K562 (cell line): ENCODE measurements at regions not wholly inside any gene's neighbourhood (a gene's known extent, or its start where the extent isn't known, plus 50 kb on each side); places are given as distances from the start of the nearest gene placed in this dataset.

Experiments used
- ATAC-seq: fragments of 200-7000 bp; cut with Tn5 transposase; 3 replicates; pipeline ENCODE4 v1.9.1; 2020; ENCODE audit warnings: moderate library complexity
- BruUV-seq: library from RNA; stranded (reverse); fragments of 400-500 nt; replicated peaks from 2 replicates; lab custom pipeline; 2021; lab: Mats Ljungman, UMichigan
- CTCF ChIA-PET: fragments of 300-600 bp; formaldehyde crosslinking; extraction: SDS; loops from one replicate; lab custom pipeline; 2021; ENCODE audit warnings: low intra/inter-chr PET ratio; lab: Yijun Ruan, JAX
- POLR2A ChIA-PET: fragments of 300-600, 350-650 bp; sonication (Branson Sonifier 250); formaldehyde crosslinking; extraction: SDS; loops from one replicate; lab custom pipeline; 2021; ENCODE audit warnings: antibody characterized with exemption, inconsistent platforms; lab: Yijun Ruan, JAX
- DNase-seq, 4 experiments: peaks; one replicate each; pipeline versions ENCODE4 v3.0.0 to v3.0.0-alpha.2; 2011 to 2018; ENCODE audit warnings: low spot score in 3 of 4, mixed read lengths in 3 of 4; ENCODE audit errors: extremely low read depth in 1 of 4
- FAIRE-seq: peaks from 2 replicates; lab custom pipeline; 2011; peaks lifted over from hg19 to GRCh38; lab: Jason Lieb, UNC
- H2AFZ ChIP-seq: 2 replicates; pipeline ENCODE4 v1.6.0; 2011; ENCODE audit warnings: low read depth, low read length, control low read depth, inconsistent platforms
- H3K27ac ChIP-seq: fragments of 200-600 bp; 3 replicates; pipeline ENCODE4 v1.8.0; 2011; ENCODE audit warnings: low read depth, mild to moderate bottlenecking, control low read depth, inconsistent platforms, low read length, moderate library complexity, mixed read lengths; ENCODE audit errors: extremely low read depth
- H3K27me3 ChIP-seq, 2 experiments: fragments of 300-600 bp in 1 of 2; 2 replicates in 1 of 2; 3 replicates in 1 of 2; pipeline versions ENCODE4 v1.6.0 to v1.8.0; 2011; ENCODE audit warnings: inconsistent platforms in 2 of 2, low read length in 2 of 2, mild to moderate bottlenecking in 1 of 2, mixed read lengths in 1 of 2, moderate library complexity in 1 of 2; ENCODE audit not compliant: control insufficient read depth in 2 of 2, insufficient read depth in 2 of 2
- H3K36me3 ChIP-seq: fragments of 300-600 bp; 3 replicates; pipeline ENCODE4 v1.8.0; 2011; ENCODE audit warnings: mild to moderate bottlenecking, low read length, inconsistent platforms; ENCODE audit not compliant: control insufficient read depth, insufficient read depth
- H3K4me1 ChIP-seq, 2 experiments: fragments of 200-600 bp in 1 of 2; replicated peaks in 1 of 2; 2 replicates in 1 of 2; 3 replicates in 1 of 2; pipeline versions ENCODE4 v1.5.1 to v1.8.0; 2011; ENCODE audit warnings: inconsistent platforms in 2 of 2, low read length in 2 of 2, mild to moderate bottlenecking in 1 of 2, mixed read lengths in 1 of 2, moderate library complexity in 1 of 2; ENCODE audit not compliant: control insufficient read depth in 2 of 2, insufficient read depth in 2 of 2
- H3K4me2 ChIP-seq: 2 replicates; pipeline ENCODE4 v1.6.1; 2011; ENCODE audit warnings: low read length, control low read depth, inconsistent platforms, mixed read lengths; ENCODE audit not compliant: insufficient read depth
- H3K4me3 ChIP-seq: fragments of 200-600 bp; sonication (generic), shearing (Covaris generic); 2 replicates; pipeline ENCODE4 v1.5.1; 2016; ENCODE audit warnings: control low read depth, inconsistent platforms
- H3K79me2 ChIP-seq: fragments of 200-600 bp; 3 replicates; pipeline ENCODE4 v1.8.0; 2011; ENCODE audit warnings: low read length, inconsistent platforms; ENCODE audit not compliant: control insufficient read depth, insufficient read depth
- H3K9ac ChIP-seq, 2 experiments: 2 replicates each; pipeline versions ENCODE4 v1.6.0 to v1.6.1; 2011; ENCODE audit warnings: low read depth in 2 of 2, low read length in 2 of 2, control low read depth in 1 of 2, inconsistent platforms in 1 of 2, mild to moderate bottlenecking in 1 of 2, mixed read lengths in 1 of 2; ENCODE audit not compliant: insufficient read depth in 1 of 2
- H3K9me1 ChIP-seq: one replicate; pipeline ENCODE4 v1.6.0; 2011; ENCODE audit warnings: inconsistent platforms, mild to moderate bottlenecking, low read length, moderate library complexity; ENCODE audit not compliant: control insufficient read depth, insufficient read depth
- H3K9me3 ChIP-seq: replicated peaks from 2 replicates; pipeline ENCODE4 v1.5.1; 2011; ENCODE audit warnings: low read depth, low read length, inconsistent platforms; ENCODE audit not compliant: control insufficient read depth, insufficient read depth
- H4K20me1 ChIP-seq: replicated peaks from 2 replicates; pipeline ENCODE4 v1.6.1; 2011; ENCODE audit warnings: low read length, inconsistent platforms, mixed read lengths; ENCODE audit not compliant: control insufficient read depth, insufficient read depth
- ATF7 ChIP-seq: fragments of 450-650 bp; IDR thresholded peaks from 2 replicates; pipeline ENCODE4 v1.7.1; 2014; ENCODE audit warnings: mild to moderate bottlenecking, moderate library complexity
- ETV5 ChIP-seq: sonication (generic); formaldehyde crosslinking; IDR thresholded peaks from 2 replicates; pipeline ENCODE4 v1.4.0; 2020; ENCODE audit warnings: low read depth, mild to moderate bottlenecking, missing genetic modification reagents
- FUS ChIP-seq: fragments of 200-400 bp; formaldehyde crosslinking; optimal IDR thresholded peaks from 2 replicates; pipeline ENCODE3; 2017; ENCODE audit warnings: low read depth, low read length
- GABPB1 ChIP-seq: sonication (generic); formaldehyde crosslinking; IDR thresholded peaks from 2 replicates; pipeline ENCODE4 v1.8.0; 2022; ENCODE audit warnings: mild to moderate bottlenecking, missing genetic modification reagents
- NR2C1 ChIP-seq, 2 experiments: fragments of 450-650 bp; IDR thresholded peaks; 2 replicates each; pipeline ENCODE4 v1.6.1; 2017; ENCODE audit warnings: mild to moderate bottlenecking in 2 of 2, antibody characterized with exemption in 1 of 2, inconsistent platforms in 1 of 2, missing compliant biosample characterization in 1 of 2, missing genetic modification characterization in 1 of 2
- PCBP1 ChIP-seq: fragments of 200-400 bp; formaldehyde crosslinking; IDR thresholded peaks from 2 replicates; pipeline ENCODE4 v1.6.1; 2018; ENCODE audit warnings: mild to moderate bottlenecking, low read depth, low read length; ENCODE audit not compliant: poor library complexity, severe bottlenecking
- RHOXF2B ChIP-seq: fragments of 250-450 bp; sonication (Bioruptor Pico); conservative IDR thresholded peaks from 2 replicates; pipeline ENCODE4 v1.5.1; 2021
- SNRNP70 ChIP-seq: fragments of 200-400 bp; formaldehyde crosslinking; optimal IDR thresholded peaks from 2 replicates; pipeline ENCODE3; 2017; ENCODE audit warnings: low read depth, low read length
- TAL1 ChIP-seq: fragments of 450-650 bp; IDR thresholded peaks from 2 replicates; pipeline ENCODE4 v1.6.1; 2016; ENCODE audit warnings: mild to moderate bottlenecking
- ZNF184 ChIP-seq: sonication (generic); formaldehyde crosslinking; IDR thresholded peaks from 2 replicates; pipeline ENCODE4 v1.5.0; 2020; ENCODE audit warnings: missing genetic modification reagents
- WGBS: fragments of 100-300 bp; shearing (Covaris generic); methylation state at CpG from one replicate; pipeline ENCODE4 v1.1.6; 2016; ENCODE audit warnings: low coverage, mixed read lengths; ENCODE audit not compliant: insufficient coverage; ENCODE audit errors: missing lambda C conversion rate; 5-methylcytosine and 5-hydroxymethylcytosine counted together
- in situ Hi-C: fragments of 300-500 bp; cut with MboI; formaldehyde crosslinking; loops from 4 replicates; pipeline ENCODE4 v1.15.0; 2018; ENCODE audit warnings: inconsistent platforms, mixed read lengths
- intact Hi-C: fragments of 100-400 bp; cut with micrococcal nuclease; formaldehyde crosslinking; loops from 2 replicates; pipeline ENCODE4 v1.14.2; 2022
- TF ChIP-seq, protein P1 (sequence below): sonication (generic); formaldehyde crosslinking; IDR thresholded peaks from 2 replicates; pipeline ENCODE4 v1.8.1; 2022; ENCODE audit warnings: missing genetic modification reagents
- TF ChIP-seq, protein P2 (sequence below): fragments of 450-650 bp; formaldehyde crosslinking; IDR thresholded peaks from 2 replicates; pipeline ENCODE4 v1.4.0; 2022; ENCODE audit warnings: mild to moderate bottlenecking, moderate library complexity
- TF ChIP-seq, protein P3 (sequence below): conservative IDR thresholded peaks from 2 replicates; pipeline ENCODE4 v1.6.1; 2011; ENCODE audit warnings: low read depth, mild to moderate bottlenecking, low read length; ENCODE audit not compliant: control insufficient read depth
- TF ChIP-seq, protein P4 (sequence below): fragments of 250-450 bp; sonication (Bioruptor Pico); IDR thresholded peaks from 2 replicates; pipeline ENCODE4 v1.8.0; 2022; ENCODE audit warnings: moderate library complexity, mild to moderate bottlenecking, inconsistent platforms

DNA sequence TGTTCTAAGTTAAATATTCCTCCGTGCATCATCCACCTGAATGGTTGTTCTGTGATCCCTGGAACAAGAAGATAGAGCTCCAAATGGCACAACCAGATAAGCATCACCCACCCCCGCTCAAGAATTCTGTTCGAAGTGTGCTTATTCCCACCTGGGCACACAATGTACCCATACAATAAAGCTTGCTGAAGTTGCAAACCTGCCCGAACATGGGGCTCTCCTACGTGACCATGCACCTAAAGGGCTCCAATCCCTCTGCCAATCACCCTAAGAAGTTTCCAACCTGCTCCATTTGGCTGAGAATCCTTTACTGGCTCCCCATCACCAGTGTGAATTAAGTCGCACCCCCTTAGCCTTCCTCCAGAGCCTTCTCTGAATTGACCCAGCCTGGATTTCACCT lies 1157.4 kb downstream of the TBC1D22A start:
- no peak overlapping the region for H3K4me3 ChIP-seq
- 21% methylated on average over 6 of the region's 6 CpGs for WGBS

DNA sequence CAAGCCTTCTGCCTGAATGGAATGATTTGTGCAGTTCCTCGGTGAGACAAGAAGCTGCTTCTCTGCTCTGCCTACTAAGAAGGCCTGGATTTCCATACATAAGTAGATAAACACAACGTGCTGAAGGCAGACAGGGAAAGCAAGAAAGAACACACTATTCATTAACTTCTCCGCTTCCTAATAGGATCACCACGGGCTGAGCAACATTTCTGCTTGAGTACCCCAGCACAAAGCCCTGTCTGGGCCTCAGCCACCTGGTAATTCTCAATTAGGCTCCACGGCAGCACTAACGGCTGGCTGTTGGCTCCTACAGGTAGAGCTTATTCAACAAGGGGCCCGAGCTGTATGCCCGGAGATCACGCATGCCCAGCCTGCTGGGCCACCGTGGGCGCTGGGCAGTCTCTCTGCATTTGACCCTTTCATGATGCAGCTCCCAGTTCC lies 1156.6 kb downstream of the TBC1D22A start:
- WGBS = 37% methylated on average over 11 of the region's 11 CpGs
- H3K27me3 ChIP-seq = no peaks in the 10 kb centered on the region
- no peaks in the 10 kb centered on the region for H3K4me1 ChIP-seq
- intact Hi-C loops = no loop called here
- in situ Hi-C loops = no loop called here
- no peak overlapping the region for H3K9ac ChIP-seq
- no peak overlapping the region for H3K27ac ChIP-seq
- H4K20me1 ChIP-seq = no peaks in the 10 kb centered on the region
- H3K36me3 ChIP-seq = no peaks in the 10 kb centered on the region
- FAIRE-seq = no peak
- no peak overlapping the region for H2AFZ ChIP-seq
- H3K9me3 ChIP-seq = no peaks in the 10 kb centered on the region
- POLR2A ChIA-PET = no interaction called here
- H3K79me2 ChIP-seq = no peaks in the 10 kb centered on the region
- CTCF ChIA-PET = no interaction called here
- H3K4me2 ChIP-seq = no peak overlapping the region
- no peaks in the 10 kb centered on the region for H3K9me1 ChIP-seq
- no peak for ATAC-seq
- no peak for DNase-seq
- BruUV-seq = no TSS peak
- no peak overlapping the region for H3K4me3 ChIP-seq
- TF ChIP-seq RHOXF2B (CRISPR knock-in tag) = no peak
- TF ChIP-seq, protein P1, sequence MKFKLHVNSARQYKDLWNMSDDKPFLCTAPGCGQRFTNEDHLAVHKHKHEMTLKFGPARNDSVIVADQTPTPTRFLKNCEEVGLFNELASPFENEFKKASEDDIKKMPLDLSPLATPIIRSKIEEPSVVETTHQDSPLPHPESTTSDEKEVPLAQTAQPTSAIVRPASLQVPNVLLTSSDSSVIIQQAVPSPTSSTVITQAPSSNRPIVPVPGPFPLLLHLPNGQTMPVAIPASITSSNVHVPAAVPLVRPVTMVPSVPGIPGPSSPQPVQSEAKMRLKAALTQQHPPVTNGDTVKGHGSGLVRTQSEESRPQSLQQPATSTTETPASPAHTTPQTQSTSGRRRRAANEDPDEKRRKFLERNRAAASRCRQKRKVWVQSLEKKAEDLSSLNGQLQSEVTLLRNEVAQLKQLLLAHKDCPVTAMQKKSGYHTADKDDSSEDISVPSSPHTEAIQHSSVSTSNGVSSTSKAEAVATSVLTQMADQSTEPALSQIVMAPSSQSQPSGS = no peak
- no peak for TF ChIP-seq TAL1
- TF ChIP-seq FUS = no peak
- TF ChIP-seq GABPB1 (CRISPR knock-in tag) = no peak
- TF ChIP-seq, protein P2, sequence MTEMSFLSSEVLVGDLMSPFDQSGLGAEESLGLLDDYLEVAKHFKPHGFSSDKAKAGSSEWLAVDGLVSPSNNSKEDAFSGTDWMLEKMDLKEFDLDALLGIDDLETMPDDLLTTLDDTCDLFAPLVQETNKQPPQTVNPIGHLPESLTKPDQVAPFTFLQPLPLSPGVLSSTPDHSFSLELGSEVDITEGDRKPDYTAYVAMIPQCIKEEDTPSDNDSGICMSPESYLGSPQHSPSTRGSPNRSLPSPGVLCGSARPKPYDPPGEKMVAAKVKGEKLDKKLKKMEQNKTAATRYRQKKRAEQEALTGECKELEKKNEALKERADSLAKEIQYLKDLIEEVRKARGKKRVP (CRISPR knock-in tag) = no peak
- TF ChIP-seq ZNF184 (CRISPR knock-in tag) = no peak
- TF ChIP-seq PCBP1 = no peak
- TF ChIP-seq, protein P3, sequence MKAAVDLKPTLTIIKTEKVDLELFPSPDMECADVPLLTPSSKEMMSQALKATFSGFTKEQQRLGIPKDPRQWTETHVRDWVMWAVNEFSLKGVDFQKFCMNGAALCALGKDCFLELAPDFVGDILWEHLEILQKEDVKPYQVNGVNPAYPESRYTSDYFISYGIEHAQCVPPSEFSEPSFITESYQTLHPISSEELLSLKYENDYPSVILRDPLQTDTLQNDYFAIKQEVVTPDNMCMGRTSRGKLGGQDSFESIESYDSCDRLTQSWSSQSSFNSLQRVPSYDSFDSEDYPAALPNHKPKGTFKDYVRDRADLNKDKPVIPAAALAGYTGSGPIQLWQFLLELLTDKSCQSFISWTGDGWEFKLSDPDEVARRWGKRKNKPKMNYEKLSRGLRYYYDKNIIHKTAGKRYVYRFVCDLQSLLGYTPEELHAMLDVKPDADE = no peak

More for the DNA sequence above, 1157.4 kb downstream of the TBC1D22A start:
- TF ChIP-seq ETV5 (no peak), ATF7 (no peak), NR2C1 (IDR thresholded peaks at IDR 0.05) (no peak), NR2C1 (tag; IDR thresholded peaks at IDR 0.05) (no peak), SNRNP70 (no peak)
- TF ChIP-seq, protein P4, sequence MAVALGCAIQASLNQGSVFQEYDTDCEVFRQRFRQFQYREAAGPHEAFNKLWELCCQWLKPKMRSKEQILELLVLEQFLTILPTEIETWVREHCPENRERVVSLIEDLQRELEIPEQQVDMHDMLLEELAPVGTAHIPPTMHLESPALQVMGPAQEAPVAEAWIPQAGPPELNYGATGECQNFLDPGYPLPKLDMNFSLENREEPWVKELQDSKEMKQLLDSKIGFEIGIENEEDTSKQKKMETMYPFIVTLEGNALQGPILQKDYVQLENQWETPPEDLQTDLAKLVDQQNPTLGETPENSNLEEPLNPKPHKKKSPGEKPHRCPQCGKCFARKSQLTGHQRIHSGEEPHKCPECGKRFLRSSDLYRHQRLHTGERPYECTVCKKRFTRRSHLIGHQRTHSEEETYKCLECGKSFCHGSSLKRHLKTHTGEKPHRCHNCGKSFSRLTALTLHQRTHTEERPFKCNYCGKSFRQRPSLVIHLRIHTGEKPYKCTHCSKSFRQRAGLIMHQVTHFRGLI (CRISPR knock-in tag) = no peak
- DNase-seq (no peak), ATAC-seq (no peak), FAIRE-seq (no peak)
- CTCF ChIA-PET = no interaction called here
- POLR2A ChIA-PET = no interaction called here
- in situ Hi-C loops (no loop called here), intact Hi-C loops (no loop called here)
- Histone ChIP-seq H3K27ac (no peak overlapping the region), H2AFZ (no peak overlapping the region), H4K20me1 (no peaks in the 10 kb centered on the region), H3K36me3 (no peaks in the 10 kb centered on the region), H3K27me3 (no peaks in the 10 kb centered on the region), H3K9me1 (no peaks in the 10 kb centered on the region), H3K9ac (no peak overlapping the region), H3K79me2 (no peaks in the 10 kb centered on the region), H3K9me3 (no peaks in the 10 kb centered on the region), H3K4me2 (no peak overlapping the region), H3K4me1 (no peaks in the 10 kb centered on the region)
- BruUV-seq = no TSS peak
